GM19324 (cell line): ENCODE measurements at regions not wholly inside any gene's neighbourhood (a gene's known extent, or its start where the extent isn't known, plus 50 kb on each side); places are given as distances from the start of the nearest gene placed in this dataset.

Experiments
- ATAC-seq: cut with Tn5 transposase; IDR thresholded peaks from one replicate; pipeline ENCODE4 v1.9.1; 2021; ENCODE audit warnings: mild to moderate bottlenecking, moderate library complexity; ENCODE audit not compliant: unreplicated experiment, low FRiP score

DNA sequence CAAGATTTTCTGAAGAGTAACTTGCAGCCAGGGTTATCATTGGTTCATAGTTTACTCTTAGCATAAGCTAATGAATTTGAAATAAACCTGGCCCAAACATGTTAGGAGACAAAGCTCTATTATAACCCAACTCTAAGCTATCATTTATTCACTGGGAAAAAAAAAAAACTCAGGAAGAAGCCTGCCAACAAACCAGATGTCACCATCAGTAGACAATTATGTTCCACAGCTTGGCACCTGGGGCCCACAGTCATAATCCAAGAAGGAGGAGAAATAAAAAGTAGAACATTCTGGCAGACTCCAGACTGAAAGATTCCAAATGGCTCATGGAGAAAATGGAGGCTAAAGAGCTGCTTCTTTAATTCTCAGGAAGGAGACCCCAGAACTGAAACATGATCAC, 100.0 kb upstream of the CNR1 start:
- ATAC-seq: no peak

DNA sequence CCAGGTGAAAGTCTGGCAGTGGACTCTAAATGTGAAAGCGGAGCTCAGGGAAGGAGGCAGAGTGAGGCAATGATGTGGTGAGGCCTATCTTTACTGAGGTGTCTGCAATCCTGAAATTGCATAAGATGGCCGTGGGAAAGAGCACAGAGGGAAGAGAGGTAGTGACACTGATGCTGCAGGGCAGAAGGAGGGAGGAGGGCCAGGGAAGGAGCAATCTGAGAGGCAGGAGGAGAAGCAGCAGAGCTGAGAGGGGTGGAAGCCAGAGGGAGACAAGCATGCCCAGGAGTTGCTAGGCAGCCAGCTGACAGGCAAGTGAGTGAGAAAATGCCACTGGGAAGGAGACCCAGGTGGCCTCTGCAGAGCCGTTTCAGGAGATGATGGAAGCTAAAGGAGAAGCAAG, 97.4 kb upstream of the CNR1 start:
- no peak for ATAC-seq

DNA sequence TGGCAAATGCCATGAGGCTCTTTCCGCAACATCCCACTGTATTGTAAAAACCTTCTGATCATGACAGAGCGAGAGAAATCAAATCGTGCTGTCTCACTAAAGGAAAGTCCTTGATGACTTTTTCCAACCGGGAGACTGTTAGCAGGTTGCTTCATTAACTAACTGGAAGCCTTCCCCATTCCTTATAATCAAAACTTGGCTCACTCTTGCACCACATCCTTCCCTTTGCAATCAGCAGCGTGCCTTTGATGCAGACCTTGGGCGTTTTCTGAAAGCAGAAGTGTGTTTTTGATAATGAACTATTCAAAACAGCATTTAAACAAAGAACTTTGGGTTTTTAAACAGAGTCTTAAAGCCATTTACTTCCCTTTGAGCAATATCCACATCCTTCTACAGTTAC, 96.2 kb upstream of the CNR1 start:
- no peak for ATAC-seq

DNA sequence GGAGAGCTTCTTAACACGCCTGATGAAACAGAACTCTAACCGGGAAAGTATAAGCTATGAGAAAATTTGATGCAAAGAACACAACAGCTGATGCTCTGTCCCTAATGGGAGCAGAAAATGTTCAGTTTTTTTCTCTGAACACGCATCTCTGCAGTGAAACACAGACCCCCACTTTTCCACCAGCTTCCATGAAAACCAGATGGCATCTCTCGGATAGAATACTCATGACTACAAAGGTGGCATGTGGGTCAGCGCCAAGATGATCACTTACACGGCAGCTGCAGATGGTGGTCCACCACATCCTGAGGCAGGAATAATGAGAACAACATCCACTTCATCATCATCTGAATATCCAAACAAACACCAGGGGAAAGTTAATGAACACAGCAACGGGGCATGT, 85.2 kb upstream of the CNR1 start:
- ATAC-seq: no peak

DNA sequence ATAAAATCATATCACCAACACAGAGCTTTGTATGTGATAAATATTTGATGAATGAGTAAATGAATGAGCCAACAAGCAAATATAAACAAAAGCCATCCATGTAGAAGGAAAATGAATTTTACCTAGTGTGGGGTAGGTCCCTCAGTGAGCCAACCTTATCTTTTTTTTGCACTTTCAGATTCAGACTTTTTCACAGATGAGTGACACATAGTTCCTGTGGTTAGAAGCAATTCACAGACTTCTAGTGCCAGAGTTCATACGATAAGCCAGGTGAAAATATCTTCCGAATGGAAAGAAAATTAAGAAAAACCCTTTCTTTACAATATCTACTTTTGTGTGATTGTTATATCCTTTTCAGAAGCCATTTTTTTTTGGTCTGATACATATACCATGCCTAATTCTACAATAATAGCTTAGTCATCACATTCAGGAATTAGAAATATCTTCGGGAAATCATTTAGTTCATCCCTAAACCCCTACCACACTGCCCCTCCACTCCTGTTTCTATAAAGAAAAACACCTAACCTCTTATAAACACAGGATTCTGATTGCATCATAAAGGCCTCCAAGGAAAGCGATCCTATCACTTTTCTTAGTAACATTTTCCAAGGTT, 82.7 kb upstream of the CNR1 start:
- no peak for ATAC-seq

DNA sequence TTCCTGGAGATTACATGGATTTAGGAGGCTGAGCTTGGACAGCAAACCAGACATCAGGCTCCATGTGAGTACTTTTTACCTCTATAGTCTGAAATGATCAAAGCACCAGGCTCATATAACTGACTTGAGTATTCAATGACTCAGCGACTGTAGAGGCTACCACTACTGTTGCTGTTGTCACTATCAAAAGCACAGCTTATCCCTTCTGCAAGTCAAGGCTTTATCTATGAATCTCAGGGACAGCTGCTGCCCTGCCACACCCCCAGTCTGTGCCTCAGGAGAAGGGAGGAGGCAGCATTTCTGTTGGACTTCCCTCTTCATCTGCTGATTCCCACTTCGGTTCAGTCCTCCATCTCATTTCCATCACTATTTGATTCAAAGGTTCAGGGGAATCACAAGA, 80.5 kb upstream of the CNR1 start:
- ATAC-seq: no peak

DNA sequence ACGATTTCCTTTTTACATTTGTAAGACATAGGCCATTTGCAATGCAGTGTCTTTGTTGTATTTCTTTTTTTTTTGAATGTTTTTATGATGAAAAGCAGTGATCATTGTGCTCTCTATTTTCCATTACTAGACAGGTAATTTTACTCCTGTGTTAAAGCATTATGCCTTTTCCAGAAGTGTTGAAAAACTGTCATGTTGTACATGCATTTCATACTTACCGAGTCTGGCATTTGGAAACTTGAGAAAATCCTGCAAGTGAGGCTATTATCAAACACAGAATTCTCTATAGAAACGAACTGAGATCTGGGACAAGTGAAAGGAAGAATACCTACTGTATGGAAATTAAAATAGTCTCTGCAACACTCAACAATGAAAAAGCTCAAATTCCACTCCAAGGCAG, 78.6 kb upstream of the CNR1 start:
- ATAC-seq: no peak

DNA sequence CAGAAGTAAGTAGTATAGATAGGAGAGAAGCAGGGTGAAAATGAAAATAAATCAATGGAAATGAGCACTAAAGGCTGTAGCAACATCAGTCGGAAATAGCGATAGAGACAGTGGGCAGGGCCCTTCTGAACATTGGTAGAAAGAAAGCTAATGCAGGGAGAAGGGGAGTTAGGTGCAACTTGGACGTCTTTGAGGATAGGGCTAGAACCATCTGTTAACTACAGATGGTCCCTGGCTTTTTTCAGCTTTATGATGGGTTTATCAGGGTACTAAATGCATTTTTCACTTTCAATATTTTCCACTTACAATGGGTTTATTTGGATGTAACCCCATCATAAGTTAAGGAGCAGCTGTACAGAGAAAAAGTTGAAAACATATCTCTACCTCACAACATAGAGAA, 72.8 kb upstream of the CNR1 start:
- ATAC-seq: no peak

DNA sequence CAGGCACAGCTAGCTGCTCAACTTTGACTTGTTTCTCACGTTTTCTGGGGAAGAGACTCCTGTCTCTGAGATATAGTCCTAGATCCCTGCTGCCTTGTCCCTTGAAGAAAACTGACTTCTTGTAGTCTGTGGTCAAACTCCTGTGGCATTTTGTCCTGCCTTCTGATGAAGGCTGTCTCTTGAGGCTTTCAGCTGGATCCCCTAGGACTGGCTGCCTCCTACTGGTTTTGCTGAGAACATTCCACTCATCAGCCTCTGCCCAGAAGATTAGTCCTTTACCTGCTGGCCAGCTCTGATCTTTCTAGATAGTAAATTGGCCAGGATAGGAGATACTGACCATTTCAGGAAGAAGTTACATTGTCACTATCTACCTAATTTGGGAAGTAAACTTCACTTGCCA, 71.9 kb upstream of the CNR1 start:
- ATAC-seq: peak; percentile 53

DNA sequence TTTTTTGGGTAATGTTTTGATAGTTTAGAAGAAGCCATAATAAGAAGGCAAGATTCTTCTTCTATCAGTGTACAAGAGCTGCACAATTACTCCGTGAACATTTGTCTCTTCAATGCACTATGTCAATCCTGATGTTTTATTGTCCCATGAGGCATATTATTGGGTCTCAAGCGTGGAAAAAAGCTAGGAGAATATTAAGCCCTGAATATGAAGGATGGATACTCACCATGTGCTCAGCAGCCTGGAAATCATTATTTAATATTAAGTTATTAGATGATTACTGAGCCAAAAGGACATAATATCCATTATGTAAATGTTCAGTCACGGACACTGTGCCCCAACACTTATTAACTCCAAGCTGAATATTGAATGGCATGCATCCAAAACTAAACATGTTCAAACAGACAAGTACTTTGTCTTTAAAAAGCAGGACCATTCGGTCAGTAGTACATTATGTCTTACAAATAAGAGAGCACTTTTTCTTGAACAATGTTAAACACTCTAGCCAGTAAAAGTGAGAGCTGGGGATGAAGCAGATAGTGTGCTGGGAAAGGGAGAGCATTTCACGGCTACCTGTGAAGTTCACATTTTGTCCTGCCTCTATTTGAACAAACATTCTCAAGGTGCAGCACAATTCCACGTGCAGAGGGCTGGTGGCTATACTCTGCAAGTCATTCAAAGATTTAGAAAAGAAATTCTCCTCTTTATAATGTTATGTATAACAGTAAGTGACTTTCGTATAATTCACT, 70.6 kb upstream of the CNR1 start:
- no peak for ATAC-seq

DNA sequence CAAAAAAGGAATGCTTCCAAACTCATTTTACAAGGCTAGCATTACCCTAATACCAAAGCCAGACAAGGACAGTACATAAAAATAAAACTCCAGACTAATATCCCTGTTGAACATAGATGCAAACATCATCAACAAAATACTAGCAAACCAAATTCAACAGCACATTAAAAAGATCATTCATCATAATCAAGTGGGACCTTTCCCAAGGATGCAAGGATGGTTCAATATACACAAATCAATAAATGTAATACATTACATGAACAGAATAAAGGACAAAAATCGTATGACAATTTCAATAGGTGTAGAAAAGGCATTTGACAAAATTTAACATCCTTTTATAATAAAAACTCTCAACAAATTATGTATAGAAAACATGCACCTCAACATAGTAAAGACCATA, 66.6 kb upstream of the CNR1 start:
- ATAC-seq: no peak

DNA sequence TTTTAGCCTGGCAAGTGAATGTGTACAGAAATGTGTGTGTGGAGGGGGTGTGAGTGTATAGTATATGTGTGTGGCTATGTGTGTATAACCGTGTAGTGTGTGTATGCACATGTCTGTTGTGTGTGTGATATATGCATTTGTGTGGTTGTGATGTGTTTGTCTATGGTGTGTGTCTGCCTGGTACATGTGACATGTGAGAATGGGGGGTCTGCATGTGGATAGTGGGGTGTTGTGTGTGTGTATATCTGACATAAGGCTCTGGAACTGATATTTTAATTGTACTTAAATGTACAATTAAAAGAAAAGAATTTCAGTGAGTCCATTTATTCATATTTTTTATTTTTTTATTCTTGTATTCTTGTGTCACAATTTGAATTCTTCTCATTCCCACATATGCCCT, 57.2 kb upstream of the CNR1 start:
- ATAC-seq: no peak

DNA sequence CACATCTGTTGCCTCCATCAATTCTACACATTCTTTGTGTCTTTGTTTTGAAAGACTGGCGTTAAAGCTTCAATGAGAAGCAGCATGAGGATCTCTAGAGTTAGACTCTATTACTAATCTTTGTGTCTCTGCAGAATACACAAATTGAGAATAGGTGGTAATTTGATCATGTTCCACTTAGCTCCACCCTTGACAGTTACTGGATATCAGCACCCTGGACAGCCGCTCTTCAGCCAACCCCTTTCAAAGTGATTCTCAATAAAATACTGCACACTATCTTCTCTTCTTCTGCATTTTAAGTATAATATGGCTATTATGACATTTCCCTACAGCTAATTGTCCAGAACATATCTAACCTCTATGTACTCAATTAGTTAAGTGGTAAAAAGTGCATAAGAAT, 54.3 kb upstream of the CNR1 start:
- no peak for ATAC-seq

DNA sequence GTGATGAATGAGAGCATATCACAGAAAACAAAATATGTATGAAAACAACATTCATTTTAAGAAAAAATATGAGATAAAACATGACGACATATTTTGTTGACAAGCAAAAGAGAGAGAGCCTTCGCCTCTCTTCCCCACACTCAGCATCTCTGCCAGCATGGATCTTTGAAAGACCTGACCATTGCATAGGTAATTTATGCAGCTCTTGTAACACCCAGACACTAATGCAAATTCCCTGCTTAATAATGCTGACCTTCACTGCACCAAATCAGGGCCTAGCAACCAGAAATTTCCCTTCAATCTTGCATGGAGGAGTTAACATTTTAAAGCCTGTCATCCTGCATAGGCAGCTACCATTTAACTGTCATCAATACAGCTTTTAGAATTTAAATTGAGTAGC, 50.0 kb upstream of the CNR1 start:
- no peak for ATAC-seq
